ENCODE measurements at regions not wholly inside any gene's neighbourhood (a gene's known extent, or its start where the extent isn't known, plus 50 kb on each side); places are given as distances from the start of the nearest gene placed in this dataset.
"Not testable (repeated sequence)": the region's sequence is repeated elsewhere in the genome, so short reads cannot be mapped to it uniquely, and the experiment has no call there.

DNA sequence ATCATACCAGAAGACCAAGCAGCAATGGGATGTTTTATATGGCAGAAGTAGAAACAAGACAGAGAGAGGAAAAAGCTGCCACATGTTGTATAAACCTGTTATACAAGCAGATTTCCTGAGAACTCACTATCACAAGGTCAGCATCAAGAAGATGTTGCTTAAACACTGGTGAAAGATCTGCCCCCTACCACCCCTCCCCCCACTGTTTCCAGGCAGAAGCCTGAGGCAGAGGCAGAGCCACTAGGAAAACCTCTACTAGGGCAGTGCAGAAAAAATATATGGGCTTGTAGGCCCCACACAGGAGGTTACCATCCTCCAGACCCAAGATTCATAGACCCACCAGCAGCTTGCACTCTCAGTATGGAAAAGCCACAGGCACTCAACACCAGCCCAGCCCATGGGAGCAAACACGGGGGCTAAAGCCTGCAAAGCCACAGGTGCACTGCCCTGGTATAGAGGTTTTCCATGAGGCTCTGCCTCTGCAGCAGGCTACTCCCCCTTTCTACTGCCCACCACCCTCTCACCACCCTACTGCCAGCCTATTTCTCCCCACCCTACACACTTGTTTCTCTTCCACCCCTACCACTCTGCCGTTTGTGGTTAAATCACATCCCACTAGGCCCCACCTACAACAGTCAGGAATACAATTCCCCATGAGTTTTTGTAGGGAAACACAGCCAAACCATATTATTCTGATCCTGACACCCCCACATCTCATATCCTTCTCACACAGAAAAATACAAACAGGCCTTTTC lies 274.2 kb downstream of the POTED start:
- H3K27ac ChIP-seq; H3K27me3 ChIP-seq; DNase-seq; H3K4me1 ChIP-seq; H3K4me3 ChIP-seq; intact Hi-C loops (cut with DNase I; ENCODE audit: low total_unique reads); H3K36me3 ChIP-seq; H3K9me3 ChIP-seq: not testable (repeated sequence)

DNA sequence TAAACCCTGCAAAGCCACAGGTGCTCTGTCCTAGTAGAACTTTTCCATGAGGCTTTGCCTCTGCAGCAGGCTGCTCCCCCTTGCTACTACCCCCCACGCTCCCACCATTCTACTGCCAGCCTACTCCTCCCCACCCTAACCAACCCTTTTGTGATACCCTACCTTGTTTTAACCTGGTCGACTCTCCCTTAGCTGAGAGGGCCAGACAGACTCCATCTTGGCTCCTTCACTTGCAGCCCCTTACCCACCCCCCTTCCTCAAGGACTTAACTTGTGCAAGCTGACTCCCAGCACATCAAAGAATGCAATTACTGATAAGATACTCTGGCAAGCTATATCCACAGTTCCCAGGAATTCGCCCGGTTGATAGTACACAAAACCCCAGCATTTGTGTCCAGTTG lies 267.9 kb downstream of the POTED start:
- H3K36me3 ChIP-seq; DNase-seq; H3K9me3 ChIP-seq; H3K27ac ChIP-seq; H3K4me3 ChIP-seq; intact Hi-C loops (cut with DNase I; ENCODE audit: low total_unique reads); H3K27me3 ChIP-seq; H3K4me1 ChIP-seq: not testable (repeated sequence)

GRCh38 chr21:13876999-13877398 lies 267.4 kb downstream of the POTED start:
- H3K27ac ChIP-seq; DNase-seq; H3K4me1 ChIP-seq; H3K36me3 ChIP-seq; intact Hi-C loops (cut with DNase I; ENCODE audit: low total_unique reads); H3K4me3 ChIP-seq; H3K9me3 ChIP-seq; H3K27me3 ChIP-seq: not testable (repeated sequence)

GRCh38 chr21:13874001-13874400 lies 264.4 kb downstream of the POTED start:
- intact Hi-C loops (cut with DNase I; ENCODE audit: low total_unique reads); H3K27ac ChIP-seq; H3K27me3 ChIP-seq; H3K36me3 ChIP-seq; H3K4me1 ChIP-seq; DNase-seq; H3K9me3 ChIP-seq; H3K4me3 ChIP-seq: not testable (repeated sequence)

- Histone ChIP-seq H3K36me3 (no peaks in the 10 kb centered on the region), H3K9me3 (no peaks in the 10 kb centered on the region), H3K4me1 (no peaks in the 10 kb centered on the region), H3K4me3 (no peak overlapping the region), H3K27ac (no peak overlapping the region), H3K27me3 (no peaks in the 10 kb centered on the region)
- intact Hi-C loops (cut with DNase I; ENCODE audit: low total_unique reads) = no loop called here
- no peak for TF ChIP-seq CTCF (IDR thresholded peaks at IDR 0.05)
- DNase-seq = no peak
Observed at GRCh38 chr21:13854638-13855037, 245.1 kb downstream of the POTED start.

DNA sequence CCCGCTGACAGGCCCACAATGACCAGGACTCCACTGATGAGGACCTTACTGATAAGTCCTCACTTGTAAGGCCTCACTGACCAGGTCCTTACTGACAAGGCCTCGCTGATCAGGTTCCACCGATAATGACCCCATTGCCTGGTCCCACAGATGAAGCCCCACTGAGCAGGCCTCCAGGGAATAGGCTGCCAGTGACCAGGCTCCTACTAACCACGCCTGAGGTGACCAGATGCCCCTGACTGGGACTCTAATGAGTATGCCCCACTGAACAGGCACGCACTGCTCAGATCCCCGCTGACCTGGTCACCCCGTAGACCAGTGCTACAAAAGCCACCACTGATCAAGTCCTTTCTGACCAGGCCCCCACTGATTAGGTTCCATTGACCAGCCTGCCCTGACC lies 241.2 kb downstream of the POTED start:
- DNase-seq; intact Hi-C loops (cut with DNase I; ENCODE audit: low total_unique reads): not testable (repeated sequence)

GRCh38 chr21:13849489-13849888 lies 239.9 kb downstream of the POTED start:
- H3K27me3 ChIP-seq; H3K27ac ChIP-seq; H3K4me3 ChIP-seq; H3K36me3 ChIP-seq; DNase-seq; H3K9me3 ChIP-seq; intact Hi-C loops (cut with DNase I; ENCODE audit: low total_unique reads); H3K4me1 ChIP-seq: not testable (repeated sequence)

More for the DNA sequence above, 241.2 kb downstream of the POTED start:
- H3K4me1 ChIP-seq, H3K9me3 ChIP-seq, H3K27ac ChIP-seq, H3K4me3 ChIP-seq, H3K27me3 ChIP-seq, H3K36me3 ChIP-seq: not testable (repeated sequence)

DNA sequence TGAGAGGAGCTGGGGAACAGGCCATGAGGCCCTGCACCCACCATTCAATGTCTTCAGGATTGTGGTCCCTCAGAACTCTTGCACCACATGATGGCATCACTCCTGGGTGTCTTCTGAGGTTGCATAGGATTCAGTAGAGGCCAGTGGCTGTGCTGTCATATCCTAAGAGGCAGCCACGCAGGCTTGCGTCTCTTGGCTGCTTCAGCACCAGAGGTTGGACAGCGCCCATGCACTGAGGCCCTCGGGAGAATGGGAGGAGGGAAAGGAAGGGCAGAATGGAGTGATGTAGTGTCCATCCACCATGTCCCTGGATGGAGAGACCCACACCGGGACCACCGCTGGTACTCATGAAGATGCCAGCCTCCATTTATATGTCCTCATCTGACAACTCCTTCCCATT lies 237.1 kb downstream of the POTED start:
- DNase-seq; H3K27ac ChIP-seq; H3K36me3 ChIP-seq; H3K27me3 ChIP-seq; H3K9me3 ChIP-seq; H3K4me1 ChIP-seq; intact Hi-C loops (cut with DNase I; ENCODE audit: low total_unique reads); H3K4me3 ChIP-seq: not testable (repeated sequence)

- intact Hi-C loops (cut with DNase I; ENCODE audit: low total_unique reads); H3K27ac ChIP-seq; H3K36me3 ChIP-seq; H3K27me3 ChIP-seq; DNase-seq; H3K4me1 ChIP-seq; H3K9me3 ChIP-seq; H3K4me3 ChIP-seq: not testable (repeated sequence)
Observed at GRCh38 chr21:13844574-13844973, 235.0 kb downstream of the POTED start.

- H3K4me1 ChIP-seq; H3K27me3 ChIP-seq; intact Hi-C loops (cut with DNase I; ENCODE audit: low total_unique reads); H3K27ac ChIP-seq; DNase-seq; H3K36me3 ChIP-seq; H3K9me3 ChIP-seq; H3K4me3 ChIP-seq: not testable (repeated sequence)
Observed at GRCh38 chr21:13843081-13843480, 233.5 kb downstream of the POTED start.

- H3K36me3 ChIP-seq; H3K4me1 ChIP-seq; H3K27me3 ChIP-seq; intact Hi-C loops (cut with DNase I; ENCODE audit: low total_unique reads); H3K4me3 ChIP-seq; H3K27ac ChIP-seq; H3K9me3 ChIP-seq; DNase-seq: not testable (repeated sequence)
Observed at GRCh38 chr21:13827666-13828065, 218.1 kb downstream of the POTED start.
